BLaER1 (cell line): ENCODE measurements at regions not wholly inside any gene's neighbourhood (a gene's known extent, or its start where the extent isn't known, plus 50 kb on each side); places are given as distances from the start of the nearest gene placed in this dataset.

Experiments
- H3K27ac ChIP-seq: shearing (Covaris generic); formaldehyde crosslinking; 2 replicates; pipeline ENCODE4 v1.8.1; 2022
- H3K27me3 ChIP-seq: shearing (Covaris generic); formaldehyde crosslinking; 2 replicates; pipeline ENCODE4 v1.8.1; 2022
- H3K36me3 ChIP-seq: shearing (Covaris generic); formaldehyde crosslinking; 2 replicates; pipeline ENCODE4 v1.8.1; 2022
- H3K4me1 ChIP-seq: shearing (Covaris generic); formaldehyde crosslinking; 2 replicates; pipeline ENCODE4 v1.8.1; 2022
- H3K4me2 ChIP-seq: shearing (Covaris generic); formaldehyde crosslinking; 2 replicates; pipeline ENCODE4 v1.8.1; 2022
- H3K4me3 ChIP-seq: shearing (Covaris generic); formaldehyde crosslinking; 2 replicates; pipeline ENCODE4 v1.8.1; 2022
- H3K9ac ChIP-seq: shearing (Covaris generic); formaldehyde crosslinking; 2 replicates; pipeline ENCODE4 v1.8.1; 2022
- H3K9me3 ChIP-seq: shearing (Covaris generic); formaldehyde crosslinking; 2 replicates; pipeline ENCODE4 v1.8.1; 2022
- H4K20me1 ChIP-seq: shearing (Covaris generic); formaldehyde crosslinking; 2 replicates; pipeline ENCODE4 v1.8.1; 2022
- Cebpa-rat ChIP-seq: shearing (Covaris generic); IDR thresholded peaks from 2 replicates; pipeline ENCODE4 v1.8.1; 2022

- no peaks in the 10 kb centered on the region for H4K20me1 ChIP-seq
- no peaks in the 10 kb centered on the region for H3K4me1 ChIP-seq
- H3K4me3 ChIP-seq: no peak overlapping the region
- H3K9ac ChIP-seq: no peak overlapping the region
- no peak overlapping the region for H3K4me2 ChIP-seq
- no peaks in the 10 kb centered on the region for H3K27me3 ChIP-seq
- H3K27ac ChIP-seq: no peak overlapping the region
- no peaks in the 10 kb centered on the region for H3K9me3 ChIP-seq
- no peaks in the 10 kb centered on the region for H3K36me3 ChIP-seq
- no peak for TF ChIP-seq Cebpa-rat
Measured at GRCh38 chr16:65473699-65474098, 351.8 kb upstream of the CDH11 start.

- no peak overlapping the region for H3K4me3 ChIP-seq
- no peak overlapping the region for H3K27ac ChIP-seq
- H4K20me1 ChIP-seq: no peaks in the 10 kb centered on the region
- no peak for TF ChIP-seq Cebpa-rat
- no peaks in the 10 kb centered on the region for H3K27me3 ChIP-seq
- no peaks in the 10 kb centered on the region for H3K9me3 ChIP-seq
- H3K4me1 ChIP-seq: no peaks in the 10 kb centered on the region
- no peak overlapping the region for H3K4me2 ChIP-seq
- H3K9ac ChIP-seq: no peak overlapping the region
- H3K36me3 ChIP-seq: no peaks in the 10 kb centered on the region
Measured at GRCh38 chr16:65469116-65469515, 347.3 kb upstream of the CDH11 start.

- no peaks in the 10 kb centered on the region for H3K36me3 ChIP-seq
Measured at GRCh38 chr16:65468133-65468532, 346.3 kb upstream of the CDH11 start.

GRCh38 chr16:65463652-65464260 is 341.9 kb upstream of the CDH11 start:
- Histone ChIP-seq H3K9ac (no peak overlapping the region), H3K4me1 (no peaks in the 10 kb centered on the region), H3K4me3 (no peak overlapping the region), H4K20me1 (no peaks in the 10 kb centered on the region), H3K9me3 (no peaks in the 10 kb centered on the region), H3K27me3 (no peaks in the 10 kb centered on the region), H3K36me3 (no peaks in the 10 kb centered on the region), H3K4me2 (no peak overlapping the region), H3K27ac (no peak overlapping the region)
- TF ChIP-seq Cebpa-rat: no peak

More at GRCh38 chr16:65468133-65468532, 346.3 kb upstream of the CDH11 start:
- H3K9me3 ChIP-seq: no peaks in the 10 kb centered on the region
- no peak overlapping the region for H3K4me2 ChIP-seq
- H4K20me1 ChIP-seq: no peaks in the 10 kb centered on the region
- H3K27me3 ChIP-seq: no peaks in the 10 kb centered on the region
- TF ChIP-seq Cebpa-rat: no peak
- H3K9ac ChIP-seq: no peak overlapping the region
- no peak overlapping the region for H3K27ac ChIP-seq
- no peak overlapping the region for H3K4me3 ChIP-seq
- H3K4me1 ChIP-seq: no peaks in the 10 kb centered on the region

GRCh38 chr16:65457084-65457483 is 335.2 kb upstream of the CDH11 start:
- TF ChIP-seq Cebpa-rat: no peak
- Histone ChIP-seq H3K9me3 (no peaks in the 10 kb centered on the region), H3K9ac (no peak overlapping the region), H3K36me3 (no peaks in the 10 kb centered on the region), H4K20me1 (no peaks in the 10 kb centered on the region), H3K27ac (no peak overlapping the region), H3K27me3 (no peaks in the 10 kb centered on the region), H3K4me2 (no peak overlapping the region), H3K4me3 (no peak overlapping the region), H3K4me1 (no peaks in the 10 kb centered on the region)

- H3K27me3 ChIP-seq: no peaks in the 10 kb centered on the region
- no peak overlapping the region for H3K4me3 ChIP-seq
- no peak for TF ChIP-seq Cebpa-rat
- H3K4me2 ChIP-seq: no peak overlapping the region
- no peaks in the 10 kb centered on the region for H3K4me1 ChIP-seq
- no peaks in the 10 kb centered on the region for H3K36me3 ChIP-seq
- H3K27ac ChIP-seq: no peak overlapping the region
- no peaks in the 10 kb centered on the region for H4K20me1 ChIP-seq
- H3K9ac ChIP-seq: no peak overlapping the region
- no peaks in the 10 kb centered on the region for H3K9me3 ChIP-seq
Measured at GRCh38 chr16:65455761-65456160, 333.9 kb upstream of the CDH11 start.

GRCh38 chr16:65453646-65454045 is 331.8 kb upstream of the CDH11 start:
- no peak overlapping the region for H3K4me3 ChIP-seq
- no peaks in the 10 kb centered on the region for H3K36me3 ChIP-seq
- peaks cover 2% of the 10 kb centered on the region for H3K9me3 ChIP-seq
- no peak overlapping the region for H3K9ac ChIP-seq
- H3K4me2 ChIP-seq: no peak overlapping the region
- H4K20me1 ChIP-seq: no peaks in the 10 kb centered on the region
- TF ChIP-seq Cebpa-rat: no peak
- H3K27ac ChIP-seq: no peak overlapping the region
- H3K4me1 ChIP-seq: no peaks in the 10 kb centered on the region
- H3K27me3 ChIP-seq: no peaks in the 10 kb centered on the region

GRCh38 chr16:65449526-65449925 is 327.7 kb upstream of the CDH11 start:
- no peak overlapping the region for H3K27ac ChIP-seq
- H3K4me3 ChIP-seq: no peak overlapping the region
- H3K36me3 ChIP-seq: no peaks in the 10 kb centered on the region
- TF ChIP-seq Cebpa-rat: no peak
- H4K20me1 ChIP-seq: no peaks in the 10 kb centered on the region
- H3K9ac ChIP-seq: no peak overlapping the region
- no peaks in the 10 kb centered on the region for H3K4me1 ChIP-seq
- H3K4me2 ChIP-seq: no peak overlapping the region
- peaks cover 8% of the 10 kb centered on the region for H3K9me3 ChIP-seq
- H3K27me3 ChIP-seq: no peaks in the 10 kb centered on the region

GRCh38 chr16:65446427-65446826 is 324.6 kb upstream of the CDH11 start:
- Histone ChIP-seq H3K4me1 (no peaks in the 10 kb centered on the region), H3K36me3 (no peaks in the 10 kb centered on the region), H3K4me2 (no peak overlapping the region), H4K20me1 (no peaks in the 10 kb centered on the region), H3K27me3 (no peaks in the 10 kb centered on the region), H3K27ac (no peak overlapping the region), H3K4me3 (no peak overlapping the region), H3K9me3 (peaks cover 8% of the 10 kb centered on the region), H3K9ac (no peak overlapping the region)
- TF ChIP-seq Cebpa-rat: no peak

GRCh38 chr16:65445313-65446260 is 323.7 kb upstream of the CDH11 start:
- H3K4me2 ChIP-seq: no peak overlapping the region
- H3K36me3 ChIP-seq: no peaks in the 10 kb centered on the region
- no peaks in the 10 kb centered on the region for H3K4me1 ChIP-seq
- H3K27me3 ChIP-seq: no peaks in the 10 kb centered on the region
- H3K9me3 ChIP-seq: peaks cover 8% of the 10 kb centered on the region
- TF ChIP-seq Cebpa-rat: no peak
- no peak overlapping the region for H3K27ac ChIP-seq
- H3K9ac ChIP-seq: no peak overlapping the region
- H4K20me1 ChIP-seq: no peaks in the 10 kb centered on the region
- no peak overlapping the region for H3K4me3 ChIP-seq
